HS-5 (cell line): ENCODE measurements at regions not wholly inside any gene's neighbourhood (a gene's known extent, or its start where the extent isn't known, plus 50 kb on each side); places are given as distances from the start of the nearest gene placed in this dataset.
"Not testable (repeated sequence)": the region's sequence is repeated elsewhere in the genome, so short reads cannot be mapped to it uniquely, and the experiment has no call there.

Experiments used
- DNase-seq: peaks from one replicate; pipeline ENCODE4 v3.0.0-alpha.2; 2012; ENCODE audit warnings: low read depth

GRCh38 chr3:26068890-26069289, 279.0 kb downstream of the OXSM start:
- no peak for DNase-seq

GRCh38 chr3:26070854-26071253, 281.0 kb downstream of the OXSM start:
- no peak for DNase-seq

- no peak for DNase-seq
These were observed 284.2 kb downstream of the OXSM start for GRCh38 chr3:26074080-26074479.

GRCh38 chr3:26078539-26078938, 288.6 kb downstream of the OXSM start:
- no peak for DNase-seq

- DNase-seq = no peak
These were observed 291.3 kb downstream of the OXSM start for GRCh38 chr3:26081166-26081565.

- DNase-seq = no peak
These were observed 291.9 kb downstream of the OXSM start for GRCh38 chr3:26081806-26082205.

- DNase-seq = no peak
These were observed 293.0 kb downstream of the OXSM start for GRCh38 chr3:26082911-26083310.

GRCh38 chr3:26084629-26085028, 294.7 kb downstream of the OXSM start:
- DNase-seq = no peak

- no peak for DNase-seq
These were observed 297.9 kb downstream of the OXSM start for GRCh38 chr3:26087751-26088150.

GRCh38 chr3:26089249-26089648, 299.4 kb downstream of the OXSM start:
- no peak for DNase-seq

- no peak for DNase-seq
These were observed 300.7 kb downstream of the OXSM start for GRCh38 chr3:26090589-26090988.

- DNase-seq = no peak
These were observed 301.2 kb downstream of the OXSM start for GRCh38 chr3:26091096-26091495.

- DNase-seq = no peak
These were observed 301.7 kb downstream of the OXSM start for GRCh38 chr3:26091626-26092025.

GRCh38 chr3:26097111-26097510, 307.2 kb downstream of the OXSM start:
- DNase-seq = not testable (repeated sequence)

GRCh38 chr3:26099692-26100091, 309.8 kb downstream of the OXSM start:
- DNase-seq = no peak

- no peak for DNase-seq
These were observed 310.3 kb downstream of the OXSM start for GRCh38 chr3:26100176-26100575.

GRCh38 chr3:26102376-26102775, 312.5 kb downstream of the OXSM start:
- no peak for DNase-seq

GRCh38 chr3:26104851-26105251, 315.0 kb downstream of the OXSM start:
- no peak for DNase-seq

GRCh38 chr3:26105261-26105660, 315.4 kb downstream of the OXSM start:
- DNase-seq = no peak

GRCh38 chr3:26106228-26106627, 316.3 kb downstream of the OXSM start:
- no peak for DNase-seq

- DNase-seq = no peak
These were observed 319.1 kb downstream of the OXSM start for GRCh38 chr3:26108846-26109489.

GRCh38 chr3:26114851-26115250, 325.0 kb downstream of the OXSM start:
- DNase-seq = no peak

- no peak for DNase-seq
These were observed 328.3 kb downstream of the OXSM start for GRCh38 chr3:26118165-26118564.

GRCh38 chr3:26132942-26133341, 343.1 kb downstream of the OXSM start:
- no peak for DNase-seq

- no peak for DNase-seq
These were observed 351.4 kb downstream of the OXSM start for GRCh38 chr3:26141296-26141695.
